ENCODE measurements at regions not wholly inside any gene's neighbourhood (a gene's known extent, or its start where the extent isn't known, plus 50 kb on each side); places are given as distances from the start of the nearest gene placed in this dataset.
A peak's percentile ranks its signal among the peaks of the same experiment; 100 is the strongest.

- intact Hi-C loops (cut with DNase I) = no loop called here
Measured at GRCh38 chr13:100746953-100747683, 72.5 kb upstream of the TMTC4 start.

GRCh38 chr13:100738176-100738855, 63.7 kb upstream of the TMTC4 start:
- no peaks in the 10 kb centered on the region for H3K27me3 ChIP-seq
- intact Hi-C loops (cut with DNase I) = no loop called here
- no peaks in the 10 kb centered on the region for H3K36me3 ChIP-seq
- H3K27ac ChIP-seq = no peak overlapping the region
- TF ChIP-seq POLR2A (IDR thresholded peaks at IDR 0.05) (no peak), CTCF (IDR thresholded peaks at IDR 0.05) (no peak)
- no peak overlapping the region for H3K4me3 ChIP-seq
- H3K4me1 ChIP-seq = peaks cover 0 to 24% (median 10%) of the 10 kb centered on the region in 4 donors
- DNase-seq = no peak
- ATAC-seq = no peak
- 88% methylated on average over 8 of the region's 8 CpGs for WGBS (ENCODE audit: insufficient coverage, low coverage, low lambda C conversion rate, missing lambda C conversion rate)
- no peaks in the 10 kb centered on the region for H3K9me3 ChIP-seq

More at GRCh38 chr13:100746953-100747683, 72.5 kb upstream of the TMTC4 start:
- no peak for ATAC-seq
- TF ChIP-seq POLR2A (IDR thresholded peaks at IDR 0.05) (no peak), CTCF (IDR thresholded peaks at IDR 0.05) (no peak)
- Histone ChIP-seq H3K27ac (no peak overlapping the region), H3K9me3 (no peaks in the 10 kb centered on the region), H3K36me3 (no peaks in the 10 kb centered on the region), H3K27me3 (no peaks in the 10 kb centered on the region), H3K4me1 (no peaks in the 10 kb centered on the region), H3K4me3 (no peak overlapping the region)
- WGBS (ENCODE audit: insufficient coverage, low coverage, low lambda C conversion rate, missing lambda C conversion rate) = 89% methylated on average over 5 of the region's 6 CpGs
- DNase-seq = no peak

- TF ChIP-seq CTCF (IDR thresholded peaks at IDR 0.05) (no peak), POLR2A (IDR thresholded peaks at IDR 0.05) (no peak)
- Histone ChIP-seq H3K9me3 (no peaks in the 10 kb centered on the region), H3K4me3 (no peak overlapping the region), H3K27ac (no peak overlapping the region), H3K4me1 (peaks cover 0 to 25% (median 12%) of the 10 kb centered on the region in 4 donors), H3K27me3 (no peaks in the 10 kb centered on the region), H3K36me3 (no peaks in the 10 kb centered on the region)
- intact Hi-C loops (cut with DNase I) = no loop called here
- no peak for DNase-seq
- 87% methylated on average over 2 of the region's 9 CpGs for WGBS (ENCODE audit: insufficient coverage, low coverage, low lambda C conversion rate, missing lambda C conversion rate)
- no peak for ATAC-seq
Measured at GRCh38 chr13:100735494-100735893, 60.9 kb upstream of the TMTC4 start.

GRCh38 chr13:100734194-100734720, 59.7 kb upstream of the TMTC4 start:
- H3K27ac ChIP-seq = peak overlapping the region; percentile 2 to 80 (median 63)
- TF ChIP-seq CTCF (IDR thresholded peaks at IDR 0.05) = no peak
- no peak for TF ChIP-seq POLR2A (IDR thresholded peaks at IDR 0.05)
- H3K4me3 ChIP-seq = no peak overlapping the region
- H3K9me3 ChIP-seq = no peaks in the 10 kb centered on the region
- ATAC-seq = peak; percentile 94 to 97 (median 96)
- H3K36me3 ChIP-seq = no peaks in the 10 kb centered on the region
- 0% methylated on average over 1 of the region's 1 CpG for WGBS (ENCODE audit: insufficient coverage, low coverage, low lambda C conversion rate, missing lambda C conversion rate)
- DNase-seq = peak in 1 of 3 donors; percentile 77
- H3K4me1 ChIP-seq = peaks cover 0 to 25% (median 12%) of the 10 kb centered on the region in 4 donors
- H3K27me3 ChIP-seq = no peaks in the 10 kb centered on the region
- intact Hi-C loops (cut with DNase I) = no loop called here
